SU-DHL-6 (cell line): ENCODE measurements at regions not wholly inside any gene's neighbourhood (a gene's known extent, or its start where the extent isn't known, plus 50 kb on each side); places are given as distances from the start of the nearest gene placed in this dataset.

Experiments
- H2AFZ ChIP-seq: fragments of 200-600 bp; sonication (generic); 2 replicates; pipeline ENCODE4 v1.6.1; 2014; ENCODE audit warnings: low read depth, mild to moderate bottlenecking, moderate library complexity, mixed read lengths, antibody characterized with exemption, low read length; ENCODE audit not compliant: severe bottlenecking
- H3F3A ChIP-seq: fragments of 200-600 bp; shearing (Covaris generic); 2 replicates; pipeline ENCODE4 v1.6.0; 2016; ENCODE audit warnings: antibody characterized with exemption, mild to moderate bottlenecking; ENCODE audit not compliant: insufficient read depth
- H3K27ac ChIP-seq: fragments of 200-600 bp; sonication (generic); 2 replicates; pipeline ENCODE4 v1.5.1; 2016; ENCODE audit warnings: low read depth, mild to moderate bottlenecking, low read length, moderate library complexity, mixed read lengths
- H3K27me3 ChIP-seq: fragments of 200-600 bp; sonication (generic), shearing (Covaris generic); 2 replicates; pipeline ENCODE4 v1.6.0; 2014; ENCODE audit warnings: mild to moderate bottlenecking, low read length
- H3K36me3 ChIP-seq: fragments of 200-600 bp; sonication (generic); 2 replicates; pipeline ENCODE4 v1.6.1; 2014; ENCODE audit warnings: mild to moderate bottlenecking, low read length, mixed read lengths
- H3K4me2 ChIP-seq: fragments of 300-600, 200-600 bp; shearing (Covaris generic), sonication (generic); 2 replicates; pipeline ENCODE4 v1.6.0; 2014; ENCODE audit warnings: low read length, low read depth, mild to moderate bottlenecking; ENCODE audit not compliant: poor library complexity, severe bottlenecking
- H3K4me3 ChIP-seq: fragments of 200-600 bp; sonication (generic); 2 replicates; pipeline ENCODE4 v1.5.1; 2014; ENCODE audit warnings: antibody characterized with exemption, low read length, mild to moderate bottlenecking, mixed read lengths; ENCODE audit not compliant: insufficient read depth, poor library complexity, severe bottlenecking
- H3K79me2 ChIP-seq: fragments of 200-600 bp; sonication (generic); 2 replicates; pipeline ENCODE4 v1.6.1; 2014; ENCODE audit warnings: mild to moderate bottlenecking, low read length, moderate library complexity; ENCODE audit not compliant: insufficient read depth
- H3K9ac ChIP-seq: fragments of 200-600 bp; sonication (generic); 2 replicates; pipeline ENCODE4 v1.7.0; 2014; ENCODE audit warnings: mild to moderate bottlenecking, low read length
- H3K9me2 ChIP-seq: fragments of 200-600 bp; sonication (generic); replicated peaks from 2 replicates; pipeline ENCODE4 v1.6.1; 2014; ENCODE audit warnings: low read length; ENCODE audit not compliant: insufficient read depth
- H3K9me3 ChIP-seq: fragments of 200-600 bp; sonication (generic); 2 replicates; pipeline ENCODE4 v1.6.1; 2014; ENCODE audit warnings: low read length, mixed read lengths; ENCODE audit not compliant: insufficient read depth
- H4K20me1 ChIP-seq: fragments of 200-600 bp; sonication (generic); 2 replicates; pipeline ENCODE4 v1.6.1; 2014; ENCODE audit warnings: low read depth, mild to moderate bottlenecking, antibody characterized with exemption, low read length, moderate library complexity, mixed read lengths
- CTCF ChIP-seq: fragments of 200-600 bp; sonication (generic); IDR thresholded peaks from one replicate; pipeline ENCODE4 v1.5.1; 2017; ENCODE audit warnings: antibody characterized with exemption, mild to moderate bottlenecking, low read length, moderate library complexity; ENCODE audit not compliant: insufficient read depth, poor library complexity, severe bottlenecking
- EZH2phosphoT487 ChIP-seq: fragments of 200-600 bp; sonication (generic), shearing (Covaris generic); conservative IDR thresholded peaks from 2 replicates; pipeline ENCODE4 v1.6.1; 2018; ENCODE audit warnings: mild to moderate bottlenecking, antibody characterized with exemption, low read length, moderate library complexity, mixed read lengths

GRCh38 chr3:188003188-188004171 is 150.5 kb upstream of the LPP start:
- H3K27me3 ChIP-seq = no peaks in the 10 kb centered on the region
- H3K9me3 ChIP-seq = no peaks in the 10 kb centered on the region
- no peak overlapping the region for H2AFZ ChIP-seq
- no peaks in the 10 kb centered on the region for H3K9me2 ChIP-seq
- no peak for TF ChIP-seq CTCF
- TF ChIP-seq EZH2phosphoT487 = no peak
- no peak overlapping the region for H3K9ac ChIP-seq
- H3K4me3 ChIP-seq = no peak overlapping the region
- H3K79me2 ChIP-seq = no peaks in the 10 kb centered on the region
- H4K20me1 ChIP-seq = no peaks in the 10 kb centered on the region
- H3K36me3 ChIP-seq = no peaks in the 10 kb centered on the region
- H3F3A ChIP-seq = peaks cover 32% of the 10 kb centered on the region
- peak overlapping the region; percentile 3; the same call in 1 of the 2 replicates for H3K27ac ChIP-seq
- H3K4me2 ChIP-seq = no peak overlapping the region

GRCh38 chr3:188006726-188007393 is 147.1 kb upstream of the LPP start:
- Histone ChIP-seq H3K27ac (no peak overlapping the region), H3K27me3 (no peaks in the 10 kb centered on the region), H3F3A (peaks cover 4% of the 10 kb centered on the region; the same call in 1 of the 2 replicates), H4K20me1 (no peaks in the 10 kb centered on the region), H3K4me3 (no peak overlapping the region), H3K9ac (peak overlapping the region; percentile 25; the same call in 1 of the 2 replicates), H3K79me2 (no peaks in the 10 kb centered on the region), H3K4me2 (peak overlapping the region; percentile 23), H2AFZ (peak overlapping the region; percentile 28), H3K36me3 (no peaks in the 10 kb centered on the region), H3K9me3 (no peaks in the 10 kb centered on the region), H3K9me2 (no peaks in the 10 kb centered on the region)
- TF ChIP-seq CTCF (no peak), EZH2phosphoT487 (no peak)

- no peaks in the 10 kb centered on the region for H3K9me2 ChIP-seq
- no peaks in the 10 kb centered on the region for H4K20me1 ChIP-seq
- H3K4me3 ChIP-seq = no peak overlapping the region
- peaks cover 4% of the 10 kb centered on the region; the same call in 1 of the 2 replicates for H3F3A ChIP-seq
- H3K27me3 ChIP-seq = no peaks in the 10 kb centered on the region
- H3K79me2 ChIP-seq = no peaks in the 10 kb centered on the region
- H3K9ac ChIP-seq = no peak overlapping the region
- no peaks in the 10 kb centered on the region for H3K36me3 ChIP-seq
- TF ChIP-seq CTCF (no peak), EZH2phosphoT487 (no peak)
- H2AFZ ChIP-seq = no peak overlapping the region
- no peaks in the 10 kb centered on the region for H3K9me3 ChIP-seq
- no peak overlapping the region for H3K27ac ChIP-seq
- no peak overlapping the region for H3K4me2 ChIP-seq
Observed at GRCh38 chr3:188007897-188008296, 146.1 kb upstream of the LPP start.
